ENCODE measurements at regions not wholly inside any gene's neighbourhood (a gene's known extent, or its start where the extent isn't known, plus 50 kb on each side); places are given as distances from the start of the nearest gene placed in this dataset.

GRCh38 chr21:34022627-34023335 is 50.6 kb upstream of the MRPS6 start:
- DNase-seq: peak; percentile 92

- no peak for DNase-seq
Measured at GRCh38 chr21:34021726-34022125, 51.7 kb upstream of the MRPS6 start.

GRCh38 chr21:34020983-34021553 is 52.3 kb upstream of the MRPS6 start:
- DNase-seq: no peak

GRCh38 chr21:34020005-34020847 is 53.2 kb upstream of the MRPS6 start:
- DNase-seq: peak; percentile 87

- no peak for DNase-seq
Measured at GRCh38 chr21:34019402-34019801, 54.0 kb upstream of the MRPS6 start.

- DNase-seq: no peak
Measured at GRCh38 chr21:34018910-34019309, 54.5 kb upstream of the MRPS6 start.

- peak; percentile 71 for DNase-seq
Measured at GRCh38 chr21:34018185-34018584, 55.2 kb upstream of the MRPS6 start.

GRCh38 chr21:34017039-34017961 is 56.1 kb upstream of the MRPS6 start:
- DNase-seq: peak; percentile 77

GRCh38 chr21:34012640-34013039 is 60.7 kb upstream of the MRPS6 start:
- DNase-seq: no peak

- DNase-seq: no peak
Measured at GRCh38 chr21:34011660-34012059, 61.7 kb upstream of the MRPS6 start.

- DNase-seq: no peak
Measured at GRCh38 chr21:34009193-34009592, 64.2 kb upstream of the MRPS6 start.

- no peak for DNase-seq
Measured at GRCh38 chr21:34008618-34009017, 64.8 kb upstream of the MRPS6 start.

GRCh38 chr21:34006611-34007168 is 66.7 kb upstream of the MRPS6 start:
- no peak for DNase-seq

- DNase-seq: no peak
Measured at GRCh38 chr21:34004974-34005373, 68.4 kb upstream of the MRPS6 start.

- DNase-seq: no peak
Measured at GRCh38 chr21:34004013-34004938, 69.1 kb upstream of the MRPS6 start.

- no peak for DNase-seq
Measured at GRCh38 chr21:34003428-34003827, 70.0 kb upstream of the MRPS6 start.

- DNase-seq: no peak
Measured at GRCh38 chr21:34000375-34000774, 73.0 kb upstream of the MRPS6 start.

- DNase-seq: no peak
Measured at GRCh38 chr21:33998809-33999208, 74.6 kb upstream of the MRPS6 start.

GRCh38 chr21:33998402-33998801 is 75.0 kb upstream of the MRPS6 start:
- no peak for DNase-seq

GRCh38 chr21:33997436-33997835 is 75.9 kb upstream of the MRPS6 start:
- DNase-seq: no peak

GRCh38 chr21:33994373-33994772 is 78.8 kb upstream of the ATP5PO start:
- no peak for DNase-seq
